SW480 (cell line): ENCODE measurements at regions not wholly inside any gene's neighbourhood (a gene's known extent, or its start where the extent isn't known, plus 50 kb on each side); places are given as distances from the start of the nearest gene placed in this dataset.

ENCODE experiments used
- DNase-seq: peaks from one replicate; pipeline ENCODE4 v3.0.0-alpha.2; 2016; ENCODE audit warnings: low spot score

- DNase-seq: no peak
These were observed 346.1 kb upstream of the CDH4 start for GRCh38 chr20:60905919-60906318.

GRCh38 chr20:60906555-60906954 lies 345.5 kb upstream of the CDH4 start:
- no peak for DNase-seq

- DNase-seq: no peak
These were observed 338.8 kb upstream of the CDH4 start for GRCh38 chr20:60913298-60913697.

GRCh38 chr20:60921022-60921622 lies 330.9 kb upstream of the CDH4 start:
- DNase-seq: peak; percentile 17

- no peak for DNase-seq
These were observed 325.2 kb upstream of the CDH4 start for GRCh38 chr20:60926831-60927230.

GRCh38 chr20:60928341-60928740 lies 323.7 kb upstream of the CDH4 start:
- no peak for DNase-seq

GRCh38 chr20:60930023-60930790 lies 321.9 kb upstream of the CDH4 start:
- no peak for DNase-seq

GRCh38 chr20:60931696-60932095 lies 320.4 kb upstream of the CDH4 start:
- DNase-seq: no peak

GRCh38 chr20:60934724-60935123 lies 317.3 kb upstream of the CDH4 start:
- DNase-seq: no peak

GRCh38 chr20:60935971-60936370 lies 316.1 kb upstream of the CDH4 start:
- peak; percentile 28 for DNase-seq

- DNase-seq: no peak
These were observed 314.5 kb upstream of the CDH4 start for GRCh38 chr20:60937585-60937984.

GRCh38 chr20:60941379-60941778 lies 310.7 kb upstream of the CDH4 start:
- DNase-seq: no peak

GRCh38 chr20:60947819-60948218 lies 304.2 kb upstream of the CDH4 start:
- DNase-seq: no peak

- no peak for DNase-seq
These were observed 303.8 kb upstream of the CDH4 start for GRCh38 chr20:60948224-60948623.

- no peak for DNase-seq
These were observed 301.5 kb upstream of the CDH4 start for GRCh38 chr20:60950561-60950960.

- DNase-seq: no peak
These were observed 301.1 kb upstream of the CDH4 start for GRCh38 chr20:60950974-60951373.

- no peak for DNase-seq
These were observed 299.2 kb upstream of the CDH4 start for GRCh38 chr20:60952861-60953260.

- DNase-seq: no peak
These were observed 298.7 kb upstream of the CDH4 start for GRCh38 chr20:60953321-60953720.

GRCh38 chr20:60955706-60956105 lies 296.4 kb upstream of the CDH4 start:
- DNase-seq: no peak

GRCh38 chr20:60956194-60956593 lies 295.9 kb upstream of the CDH4 start:
- no peak for DNase-seq

- DNase-seq: no peak
These were observed 294.4 kb upstream of the CDH4 start for GRCh38 chr20:60957621-60958020.

GRCh38 chr20:60959971-60960370 lies 292.1 kb upstream of the CDH4 start:
- DNase-seq: no peak

GRCh38 chr20:60960500-60960899 lies 291.6 kb upstream of the CDH4 start:
- no peak for DNase-seq

- DNase-seq: no peak
These were observed 290.5 kb upstream of the CDH4 start for GRCh38 chr20:60961551-60961950.
